Epithelial cell of proximal tubule (primary cell): ENCODE measurements at regions not wholly inside any gene's neighbourhood (a gene's known extent, or its start where the extent isn't known, plus 50 kb on each side); places are given as distances from the start of the nearest gene placed in this dataset.
A peak's percentile ranks its signal among the peaks of the same experiment; 100 is the strongest.

Experiments used
- DNase-seq: peaks from one replicate; pipeline ENCODE4 v3.0.0-alpha.2; 2011; ENCODE audit warnings: low read depth
- H3K4me3 ChIP-seq: 2 replicates; pipeline ENCODE4 v1.5.1; 2011; ENCODE audit warnings: low read depth, mild to moderate bottlenecking, low read length
- TF ChIP-seq, protein P1 (sequence below): conservative IDR thresholded peaks from 2 replicates; pipeline ENCODE4 v1.5.1; 2012; ENCODE audit warnings: low read depth, mild to moderate bottlenecking, low read length

DNA sequence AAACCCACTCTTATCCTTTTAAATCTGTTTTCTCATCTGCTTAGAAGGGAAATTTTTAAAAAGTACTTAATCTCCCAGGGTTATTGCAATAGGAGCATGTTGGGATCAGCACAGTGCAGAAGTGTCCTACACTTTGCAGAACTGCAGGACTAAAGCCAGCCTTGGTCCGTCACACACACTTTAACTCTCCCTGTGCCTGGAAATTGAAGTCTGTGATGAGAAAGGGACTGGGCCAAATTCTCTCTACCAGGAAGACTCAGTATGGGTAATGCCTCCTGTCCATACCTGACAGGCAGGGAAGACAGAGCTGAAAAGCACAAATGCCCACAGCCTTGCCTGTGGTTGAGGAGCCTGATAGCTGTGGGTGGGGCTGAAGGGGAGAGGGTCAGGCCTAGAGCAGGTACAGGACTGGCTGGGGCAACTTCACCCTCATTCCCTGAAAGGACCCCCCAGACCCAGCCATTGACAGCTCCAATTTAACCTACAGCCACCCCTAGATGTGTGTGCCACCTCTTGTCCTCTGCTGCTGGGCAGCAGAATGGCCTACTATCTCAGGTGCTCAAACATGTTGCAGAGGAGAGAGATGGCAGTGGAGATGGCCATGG is 377.2 kb upstream of the KLHL29 start:
- TF ChIP-seq, protein P1, sequence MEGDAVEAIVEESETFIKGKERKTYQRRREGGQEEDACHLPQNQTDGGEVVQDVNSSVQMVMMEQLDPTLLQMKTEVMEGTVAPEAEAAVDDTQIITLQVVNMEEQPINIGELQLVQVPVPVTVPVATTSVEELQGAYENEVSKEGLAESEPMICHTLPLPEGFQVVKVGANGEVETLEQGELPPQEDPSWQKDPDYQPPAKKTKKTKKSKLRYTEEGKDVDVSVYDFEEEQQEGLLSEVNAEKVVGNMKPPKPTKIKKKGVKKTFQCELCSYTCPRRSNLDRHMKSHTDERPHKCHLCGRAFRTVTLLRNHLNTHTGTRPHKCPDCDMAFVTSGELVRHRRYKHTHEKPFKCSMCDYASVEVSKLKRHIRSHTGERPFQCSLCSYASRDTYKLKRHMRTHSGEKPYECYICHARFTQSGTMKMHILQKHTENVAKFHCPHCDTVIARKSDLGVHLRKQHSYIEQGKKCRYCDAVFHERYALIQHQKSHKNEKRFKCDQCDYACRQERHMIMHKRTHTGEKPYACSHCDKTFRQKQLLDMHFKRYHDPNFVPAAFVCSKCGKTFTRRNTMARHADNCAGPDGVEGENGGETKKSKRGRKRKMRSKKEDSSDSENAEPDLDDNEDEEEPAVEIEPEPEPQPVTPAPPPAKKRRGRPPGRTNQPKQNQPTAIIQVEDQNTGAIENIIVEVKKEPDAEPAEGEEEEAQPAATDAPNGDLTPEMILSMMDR, result no peak
- H3K4me3 ChIP-seq, result no peak overlapping the region
- DNase-seq, result no peak

DNA sequence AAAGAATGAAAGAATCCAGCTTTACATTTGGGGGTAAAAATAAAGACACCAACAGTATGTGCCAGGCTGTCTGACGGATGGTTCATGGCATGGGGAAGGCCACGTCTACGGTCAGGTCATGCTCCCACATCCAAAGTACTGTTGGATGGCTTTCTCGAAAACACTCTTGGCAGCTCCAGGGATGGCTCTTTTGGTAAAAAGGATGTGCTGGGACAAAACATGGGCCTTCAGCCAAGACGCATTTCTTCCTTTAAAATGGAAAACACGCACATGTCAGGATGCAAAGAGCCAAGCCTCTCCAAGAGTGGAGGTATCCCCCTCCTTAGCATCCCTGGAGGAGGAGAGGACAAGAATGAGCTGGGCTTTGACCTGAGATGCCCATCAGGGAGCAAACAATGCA is 376.5 kb upstream of the KLHL29 start:
- TF ChIP-seq, protein P1, result no peak
- no peak overlapping the region for H3K4me3 ChIP-seq
- no peak for DNase-seq

DNA sequence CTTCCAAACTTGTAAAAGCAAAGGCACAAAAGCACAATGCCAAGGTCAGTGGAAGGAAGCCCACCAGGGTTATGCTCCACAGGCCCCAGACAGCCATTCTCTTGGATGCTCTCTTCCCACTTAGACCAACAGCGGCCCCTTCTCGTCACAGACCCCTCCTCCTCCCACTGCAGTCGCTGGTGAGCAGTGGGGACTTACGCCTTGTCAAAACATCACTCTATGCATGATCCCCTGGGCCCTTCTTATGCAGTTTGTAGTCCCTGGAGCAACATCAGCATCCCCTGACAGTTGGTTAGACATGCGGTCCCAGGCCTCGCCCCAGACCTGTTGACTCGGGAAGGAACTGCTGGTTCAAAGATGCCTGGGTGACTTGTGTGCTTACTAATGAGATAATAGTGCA is 376.0 kb upstream of the KLHL29 start:
- TF ChIP-seq, protein P1, result no peak
- DNase-seq, result no peak
- no peak overlapping the region for H3K4me3 ChIP-seq

DNA sequence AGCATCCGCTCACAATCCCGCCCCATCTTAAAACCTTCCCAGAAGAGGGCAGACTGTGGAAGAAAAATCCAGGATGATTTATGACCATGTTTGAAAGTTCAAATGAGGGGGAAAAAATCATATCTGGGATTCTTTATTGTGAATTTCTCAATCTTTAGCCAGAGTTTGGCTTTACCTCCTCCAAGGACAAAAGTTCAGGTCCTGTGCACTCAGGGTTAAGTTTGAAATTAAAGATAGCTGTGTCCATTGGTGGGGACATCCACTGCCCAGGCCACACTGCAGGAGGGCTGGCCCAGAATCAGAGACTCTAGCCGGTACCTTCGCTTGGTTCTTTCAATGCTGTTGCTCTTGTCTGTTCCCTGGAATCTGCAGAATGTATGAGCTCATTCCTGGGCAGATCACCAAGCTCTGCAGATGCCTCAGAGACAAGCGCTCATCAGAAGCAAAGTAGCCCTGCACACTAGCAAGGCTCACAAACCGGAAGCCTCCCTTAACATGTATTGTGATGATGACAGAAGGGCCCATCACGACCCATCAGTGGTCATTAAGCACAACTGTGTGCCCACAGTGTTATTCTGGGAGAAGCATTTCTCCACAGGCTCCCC is 375.3 kb upstream of the KLHL29 start:
- TF ChIP-seq, protein P1, result no peak

DNA sequence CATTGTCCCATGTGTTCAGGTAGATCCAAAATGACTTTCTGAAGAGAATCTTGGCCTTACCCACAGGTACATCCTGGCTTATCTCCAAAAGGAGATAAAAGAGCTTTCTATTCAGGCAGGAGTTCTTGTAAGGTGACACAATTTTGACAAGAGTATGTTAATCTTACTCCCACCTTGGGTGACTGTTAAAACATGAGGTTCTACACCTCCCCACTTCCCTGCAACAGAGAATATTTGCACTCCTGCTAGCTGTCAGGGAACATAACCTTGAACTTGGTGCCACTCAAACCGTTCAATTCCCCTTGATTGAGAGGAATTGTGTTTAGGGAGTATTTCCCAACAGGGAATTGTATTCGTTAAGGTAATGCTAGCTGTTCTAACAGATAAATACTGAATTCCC is 372.5 kb upstream of the KLHL29 start:
- no peak for DNase-seq
- H3K4me3 ChIP-seq, result no peak overlapping the region
- TF ChIP-seq, protein P1, result no peak

More for the DNA sequence above, 375.3 kb upstream of the KLHL29 start:
- peak; percentile 39 for DNase-seq
- no peak overlapping the region for H3K4me3 ChIP-seq

DNA sequence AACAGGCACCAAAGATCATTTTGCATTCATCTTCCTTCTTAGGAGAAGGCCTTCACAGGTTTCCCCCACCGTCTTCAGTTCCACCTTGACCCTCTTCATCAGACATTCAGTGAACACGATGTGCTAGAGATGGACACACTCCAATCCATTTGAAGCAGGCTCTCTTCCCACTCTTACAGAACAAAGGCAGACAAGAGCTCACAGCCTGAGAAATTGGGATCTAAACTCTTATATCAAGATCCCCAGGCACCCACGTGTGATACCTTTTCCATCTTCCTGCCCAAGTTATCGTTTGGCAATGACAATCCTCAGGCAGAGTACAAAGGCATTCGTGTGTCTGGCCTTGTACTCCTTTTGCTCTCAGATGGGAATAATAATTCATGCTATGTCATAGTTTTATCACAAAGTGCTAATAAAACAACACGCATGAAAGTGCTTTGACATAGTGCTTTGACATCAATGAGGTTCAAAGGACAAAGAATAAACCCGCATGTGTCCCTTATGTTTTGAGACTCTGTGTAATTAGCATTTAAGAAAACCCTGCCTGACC is 369.3 kb upstream of the KLHL29 start:
- H3K4me3 ChIP-seq, result no peak overlapping the region
- TF ChIP-seq, protein P1, result no peak
- DNase-seq, result no peak

DNA sequence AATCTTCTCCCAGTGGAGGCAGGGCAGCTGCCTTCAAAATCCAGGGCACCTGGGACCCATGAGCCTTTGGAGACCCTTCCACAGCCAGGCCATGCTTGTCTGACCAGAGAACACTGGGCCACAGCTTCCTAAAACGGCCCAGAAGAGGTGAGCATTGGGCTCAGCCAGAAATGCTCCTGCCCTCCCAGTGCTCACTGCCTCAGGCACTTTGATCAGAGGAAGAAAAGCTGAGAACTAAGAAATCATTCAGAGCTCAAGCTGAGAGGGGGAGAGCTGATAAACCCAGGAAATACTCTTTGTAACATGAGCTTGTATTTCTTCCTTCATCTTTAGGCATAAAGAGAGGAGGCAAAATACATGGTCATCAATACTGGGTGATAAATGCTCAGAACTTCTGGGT is 365.5 kb upstream of the KLHL29 start:
- TF ChIP-seq, protein P1, result no peak
- H3K4me3 ChIP-seq, result no peak overlapping the region
- no peak for DNase-seq
